Activated CD8-positive, alpha-beta memory T cell treated with anti-CD3 and anti-CD28 coated beads, Interleukin-2, amount 10 ng/mL, durations not matched to agents 7 days and 5 days (primary cell): ENCODE measurements at regions not wholly inside any gene's neighbourhood (a gene's known extent, or its start where the extent isn't known, plus 50 kb on each side); places are given as distances from the start of the nearest gene placed in this dataset.
"Not testable (repeated sequence)": the region's sequence is repeated elsewhere in the genome, so short reads cannot be mapped to it uniquely, and the experiment has no call there.

ENCODE experiments used
- ATAC-seq: fragments of 150-1000 bp; cut with Tn5 transposase; one replicate; pipeline ENCODE4 v1.10.0; 2021; ENCODE audit warnings: moderate library complexity
- CTCF ChIA-PET: fragments of 350-600 bp; sonication (Branson Sonifier 250); formaldehyde crosslinking; loops from one replicate; lab custom pipeline; 2021; ENCODE audit warnings: antibody characterized with exemption; lab: Charles Lee
- DNase-seq: peaks from one replicate; pipeline ENCODE4 v3.0.0-alpha.2; 2020
- H3K27ac Mint-ChIP-seq: one replicate; pipeline ENCODE4 v1.8.0; 2021; ENCODE audit warnings: mild to moderate bottlenecking, mixed read lengths
- H3K27me3 Mint-ChIP-seq: one replicate; pipeline ENCODE4 v1.8.0; 2021; ENCODE audit warnings: mixed read lengths
- H3K36me3 Mint-ChIP-seq: one replicate; pipeline ENCODE4 v1.8.0; 2021; ENCODE audit warnings: mild to moderate bottlenecking, mixed read lengths
- H3K4me1 Mint-ChIP-seq: one replicate; pipeline ENCODE4 v1.8.0; 2021; ENCODE audit warnings: mixed read lengths
- H3K4me3 Mint-ChIP-seq: one replicate; pipeline ENCODE4 v1.8.0; 2021; ENCODE audit warnings: mild to moderate bottlenecking, moderate library complexity, mixed read lengths
- H3K9me3 Mint-ChIP-seq: one replicate; pipeline ENCODE4 v1.8.0; 2022; ENCODE audit warnings: low read depth, mixed read lengths

- no peak for ATAC-seq
- Mint-ChIP-seq H3K4me1 (peaks cover 2% of the 10 kb centered on the region), H3K36me3 (no peaks in the 10 kb centered on the region), H3K4me3 (no peak overlapping the region), H3K27ac (no peak overlapping the region), H3K27me3 (peaks cover 4% of the 10 kb centered on the region), H3K9me3 (no peaks in the 10 kb centered on the region)
- no peak for DNase-seq
- CTCF ChIA-PET = interaction anchor here (1.5 kb wide), 1 partner anchor 9 kb away, joined by 3 read pairs; no protein-coding TSS in a partner anchor
These were observed 95.4 kb upstream of the OTOS start for GRCh38 chr2:240235811-240236210.

- no peak for ATAC-seq
- H3K4me1 Mint-ChIP-seq = peaks cover 2% of the 10 kb centered on the region
- no peaks in the 10 kb centered on the region for H3K9me3 Mint-ChIP-seq
- no peak for DNase-seq
- CTCF ChIA-PET = interaction anchor here (1.5 kb wide), 1 partner anchor 9 kb away, joined by 3 read pairs; no protein-coding TSS in a partner anchor
- H3K27me3 Mint-ChIP-seq = peaks cover 10% of the 10 kb centered on the region
- no peak overlapping the region for H3K27ac Mint-ChIP-seq
- no peaks in the 10 kb centered on the region for H3K36me3 Mint-ChIP-seq
- no peak overlapping the region for H3K4me3 Mint-ChIP-seq
These were observed 96.0 kb upstream of the OTOS start for GRCh38 chr2:240236217-240237111.

GRCh38 chr2:240237609-240238174 lies 97.2 kb upstream of the OTOS start:
- CTCF ChIA-PET = no interaction called here
- no peak overlapping the region for H3K27ac Mint-ChIP-seq
- peaks cover 2% of the 10 kb centered on the region for H3K4me1 Mint-ChIP-seq
- ATAC-seq = no peak
- no peak overlapping the region for H3K4me3 Mint-ChIP-seq
- no peak for DNase-seq
- H3K27me3 Mint-ChIP-seq = peaks cover 10% of the 10 kb centered on the region
- H3K9me3 Mint-ChIP-seq = no peaks in the 10 kb centered on the region
- H3K36me3 Mint-ChIP-seq = no peaks in the 10 kb centered on the region

GRCh38 chr2:240238201-240238600 lies 97.7 kb upstream of the OTOS start:
- peaks cover 2% of the 10 kb centered on the region for H3K4me1 Mint-ChIP-seq
- H3K9me3 Mint-ChIP-seq = no peaks in the 10 kb centered on the region
- ATAC-seq (no peak), DNase-seq (no peak)
- H3K27ac Mint-ChIP-seq = no peak overlapping the region
- peaks cover 10% of the 10 kb centered on the region for H3K27me3 Mint-ChIP-seq
- CTCF ChIA-PET = no interaction called here
- no peak overlapping the region for H3K4me3 Mint-ChIP-seq
- no peaks in the 10 kb centered on the region for H3K36me3 Mint-ChIP-seq

- DNase-seq = no peak
- no peak for ATAC-seq
- CTCF ChIA-PET = no interaction called here
- H3K27me3 Mint-ChIP-seq = peaks cover 10% of the 10 kb centered on the region
- H3K4me3 Mint-ChIP-seq = no peak overlapping the region
- H3K36me3 Mint-ChIP-seq = no peaks in the 10 kb centered on the region
- H3K9me3 Mint-ChIP-seq = no peaks in the 10 kb centered on the region
- H3K4me1 Mint-ChIP-seq = peaks cover 2% of the 10 kb centered on the region
- H3K27ac Mint-ChIP-seq = no peak overlapping the region
These were observed 98.3 kb upstream of the OTOS start for GRCh38 chr2:240238786-240239185.

GRCh38 chr2:240239325-240239724 lies 98.9 kb upstream of the OTOS start:
- H3K9me3 Mint-ChIP-seq = no peaks in the 10 kb centered on the region
- H3K27ac Mint-ChIP-seq = no peak overlapping the region
- no peaks in the 10 kb centered on the region for H3K4me1 Mint-ChIP-seq
- DNase-seq = no peak
- no peak for ATAC-seq
- no peak overlapping the region for H3K4me3 Mint-ChIP-seq
- peaks cover 10% of the 10 kb centered on the region for H3K27me3 Mint-ChIP-seq
- H3K36me3 Mint-ChIP-seq = no peaks in the 10 kb centered on the region
- CTCF ChIA-PET = no interaction called here

- Mint-ChIP-seq H3K36me3 (no peaks in the 10 kb centered on the region), H3K4me1 (no peaks in the 10 kb centered on the region), H3K27ac (no peak overlapping the region), H3K4me3 (no peak overlapping the region), H3K27me3 (peaks cover 8% of the 10 kb centered on the region), H3K9me3 (no peaks in the 10 kb centered on the region)
- CTCF ChIA-PET = no interaction called here
- peak; percentile 18 for DNase-seq
- no peak for ATAC-seq
These were observed 99.7 kb upstream of the OTOS start for GRCh38 chr2:240240017-240240734.

- H3K4me3 Mint-ChIP-seq = no peak overlapping the region
- ATAC-seq = no peak
These were observed 100.3 kb upstream of the OTOS start for GRCh38 chr2:240240781-240241180.

GRCh38 chr2:240241572-240241971 lies 101.1 kb upstream of the OTOS start:
- Mint-ChIP-seq H3K27me3 (peaks cover 8% of the 10 kb centered on the region), H3K27ac (no peak overlapping the region), H3K36me3 (no peaks in the 10 kb centered on the region), H3K4me1 (no peaks in the 10 kb centered on the region), H3K4me3 (no peak overlapping the region), H3K9me3 (no peaks in the 10 kb centered on the region)
- DNase-seq (no peak), ATAC-seq (no peak)
- CTCF ChIA-PET = interaction anchor here (1.0 kb wide), 1 partner anchor 9 kb away, joined by 5 read pairs; no protein-coding TSS in a partner anchor

More at GRCh38 chr2:240240781-240241180, 100.3 kb upstream of the OTOS start:
- Mint-ChIP-seq H3K4me1 (no peaks in the 10 kb centered on the region), H3K36me3 (no peaks in the 10 kb centered on the region), H3K27ac (no peak overlapping the region), H3K9me3 (no peaks in the 10 kb centered on the region), H3K27me3 (peaks cover 8% of the 10 kb centered on the region)
- DNase-seq = no peak
- CTCF ChIA-PET = interaction anchor here (1.0 kb wide), 1 partner anchor 8 kb away, joined by 5 read pairs; no protein-coding TSS in a partner anchor

- not testable (repeated sequence) for H3K4me3 Mint-ChIP-seq, H3K36me3 Mint-ChIP-seq, H3K27ac Mint-ChIP-seq, ATAC-seq, H3K4me1 Mint-ChIP-seq, H3K9me3 Mint-ChIP-seq, H3K27me3 Mint-ChIP-seq, DNase-seq
- CTCF ChIA-PET = interaction anchor here (0.6 to 1.3 kb wide), 2 partner anchors 10 to 195 kb away, joined by 3 to 4 read pairs; no protein-coding TSS in a partner anchor
These were observed 102.6 kb upstream of the OTOS start for GRCh38 chr2:240243049-240243448.

- ATAC-seq (no peak), DNase-seq (no peak)
- H3K27me3 Mint-ChIP-seq = peaks cover 8% of the 10 kb centered on the region
- no peaks in the 10 kb centered on the region for H3K36me3 Mint-ChIP-seq
- H3K4me1 Mint-ChIP-seq = no peaks in the 10 kb centered on the region
- CTCF ChIA-PET = no interaction called here
- H3K27ac Mint-ChIP-seq = no peak overlapping the region
- H3K9me3 Mint-ChIP-seq = no peaks in the 10 kb centered on the region
- H3K4me3 Mint-ChIP-seq = no peak overlapping the region
These were observed 104.1 kb upstream of the OTOS start for GRCh38 chr2:240244543-240244942.

GRCh38 chr2:240245184-240245583 lies 104.7 kb upstream of the OTOS start:
- CTCF ChIA-PET = no interaction called here
- no peak for DNase-seq
- no peaks in the 10 kb centered on the region for H3K36me3 Mint-ChIP-seq
- no peak for ATAC-seq
- H3K9me3 Mint-ChIP-seq = no peaks in the 10 kb centered on the region
- H3K4me3 Mint-ChIP-seq = no peak overlapping the region
- no peak overlapping the region for H3K27ac Mint-ChIP-seq
- H3K27me3 Mint-ChIP-seq = peaks cover 8% of the 10 kb centered on the region
- H3K4me1 Mint-ChIP-seq = no peaks in the 10 kb centered on the region

GRCh38 chr2:240245706-240246105 lies 105.2 kb upstream of the OTOS start:
- CTCF ChIA-PET = no interaction called here
- Mint-ChIP-seq H3K36me3 (no peaks in the 10 kb centered on the region), H3K4me3 (no peak overlapping the region), H3K27ac (no peak overlapping the region), H3K4me1 (no peaks in the 10 kb centered on the region), H3K27me3 (peaks cover 6% of the 10 kb centered on the region), H3K9me3 (no peaks in the 10 kb centered on the region)
- ATAC-seq = no peak
- peak; percentile 22 for DNase-seq
